ENCODE measurements at regions not wholly inside any gene's neighbourhood (a gene's known extent, or its start where the extent isn't known, plus 50 kb on each side); places are given as distances from the start of the nearest gene placed in this dataset.

DNA sequence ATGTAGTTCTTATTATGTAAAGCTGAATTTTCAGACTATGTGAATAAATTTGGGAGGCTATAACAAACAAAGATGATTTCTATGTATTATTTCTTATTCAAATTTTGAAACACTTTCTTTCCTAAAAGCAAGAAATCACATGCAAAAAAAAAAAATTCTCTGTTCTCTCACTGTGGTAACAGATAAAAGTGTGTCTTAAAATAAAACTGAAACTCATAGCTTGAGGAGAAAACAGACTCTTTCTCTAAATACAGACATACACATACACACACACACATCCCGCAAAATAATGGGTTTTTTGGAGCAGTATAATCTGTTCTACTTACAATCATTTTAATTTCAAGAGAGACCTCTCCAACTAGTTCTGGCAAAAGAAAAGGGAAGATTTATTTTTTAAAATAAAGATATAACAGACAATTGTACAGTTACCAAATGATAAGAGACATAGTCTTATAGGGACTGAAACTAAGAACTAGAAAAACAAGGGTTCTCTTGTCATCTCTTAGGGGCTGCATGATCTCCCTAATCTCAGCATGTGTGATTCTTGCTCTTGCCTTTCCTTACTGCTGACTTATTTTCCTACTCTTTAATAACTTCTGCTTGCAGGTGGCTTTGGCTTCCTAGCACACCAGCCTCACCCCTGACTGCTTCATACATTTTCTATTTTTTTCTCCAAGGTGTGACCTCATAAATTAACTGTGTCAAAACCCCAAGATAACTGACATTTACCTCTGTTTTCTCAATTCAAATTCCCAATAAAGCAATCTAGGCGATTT, 483.5 kb upstream of the POT1 start:
- H3K27me3 ChIP-seq, result no peaks in the 10 kb centered on the region
- H3K4me3 ChIP-seq, result no peak overlapping the region
- 58 to 73% (median 63%) methylated on average over 2 of the region's 2 CpGs for WGBS, 4 donors
- H3K36me3 ChIP-seq (replicated peaks in 1 of 2), result no peaks in the 10 kb centered on the region
- TF ChIP-seq POLR2A (IDR thresholded peaks at IDR 0.05), result no peak
- TF ChIP-seq, protein P1, sequence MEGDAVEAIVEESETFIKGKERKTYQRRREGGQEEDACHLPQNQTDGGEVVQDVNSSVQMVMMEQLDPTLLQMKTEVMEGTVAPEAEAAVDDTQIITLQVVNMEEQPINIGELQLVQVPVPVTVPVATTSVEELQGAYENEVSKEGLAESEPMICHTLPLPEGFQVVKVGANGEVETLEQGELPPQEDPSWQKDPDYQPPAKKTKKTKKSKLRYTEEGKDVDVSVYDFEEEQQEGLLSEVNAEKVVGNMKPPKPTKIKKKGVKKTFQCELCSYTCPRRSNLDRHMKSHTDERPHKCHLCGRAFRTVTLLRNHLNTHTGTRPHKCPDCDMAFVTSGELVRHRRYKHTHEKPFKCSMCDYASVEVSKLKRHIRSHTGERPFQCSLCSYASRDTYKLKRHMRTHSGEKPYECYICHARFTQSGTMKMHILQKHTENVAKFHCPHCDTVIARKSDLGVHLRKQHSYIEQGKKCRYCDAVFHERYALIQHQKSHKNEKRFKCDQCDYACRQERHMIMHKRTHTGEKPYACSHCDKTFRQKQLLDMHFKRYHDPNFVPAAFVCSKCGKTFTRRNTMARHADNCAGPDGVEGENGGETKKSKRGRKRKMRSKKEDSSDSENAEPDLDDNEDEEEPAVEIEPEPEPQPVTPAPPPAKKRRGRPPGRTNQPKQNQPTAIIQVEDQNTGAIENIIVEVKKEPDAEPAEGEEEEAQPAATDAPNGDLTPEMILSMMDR (IDR thresholded peaks at IDR 0.05), result no peak
- DNase-seq, result no peak
- no peak overlapping the region for H3K27ac ChIP-seq
- H3K4me1 ChIP-seq (replicated peaks in 1 of 2), result no peaks in the 10 kb centered on the region
- H3K9me3 ChIP-seq (replicated peaks in 1 of 3), result no peaks in the 10 kb centered on the region
- intact Hi-C loops (cut with DNase I), result no loop called here

DNA sequence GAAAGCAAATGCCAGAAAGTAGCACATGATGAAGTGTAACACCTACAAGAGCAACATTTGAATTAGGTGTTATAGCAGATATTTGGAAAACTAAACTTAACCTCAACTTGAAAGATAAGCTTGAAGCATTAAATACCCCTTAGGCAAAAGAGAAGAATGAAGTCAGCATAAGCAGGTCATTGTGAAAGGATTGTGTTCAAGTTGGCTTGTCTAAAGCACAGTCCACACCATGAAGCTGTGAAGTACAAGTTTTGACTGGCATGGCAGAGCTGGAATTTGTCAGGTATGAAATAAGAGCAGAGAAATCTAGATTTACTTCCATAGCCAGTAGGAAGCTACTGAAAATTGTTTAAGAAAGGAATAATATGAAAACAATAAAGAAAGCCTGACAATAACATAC, 480.3 kb upstream of the POT1 start:
- no peak overlapping the region for H3K27ac ChIP-seq
- intact Hi-C loops (cut with DNase I), result no loop called here
- H3K36me3 ChIP-seq (replicated peaks in 1 of 2), result no peaks in the 10 kb centered on the region
- no peak overlapping the region for H3K4me3 ChIP-seq
- no peak for TF ChIP-seq POLR2A (IDR thresholded peaks at IDR 0.05)
- TF ChIP-seq, protein P1 (IDR thresholded peaks at IDR 0.05), result no peak
- no peaks in the 10 kb centered on the region for H3K4me1 ChIP-seq (replicated peaks in 1 of 2)
- no peaks in the 10 kb centered on the region for H3K9me3 ChIP-seq (replicated peaks in 1 of 3)
- DNase-seq, result no peak
- no peaks in the 10 kb centered on the region for H3K27me3 ChIP-seq

DNA sequence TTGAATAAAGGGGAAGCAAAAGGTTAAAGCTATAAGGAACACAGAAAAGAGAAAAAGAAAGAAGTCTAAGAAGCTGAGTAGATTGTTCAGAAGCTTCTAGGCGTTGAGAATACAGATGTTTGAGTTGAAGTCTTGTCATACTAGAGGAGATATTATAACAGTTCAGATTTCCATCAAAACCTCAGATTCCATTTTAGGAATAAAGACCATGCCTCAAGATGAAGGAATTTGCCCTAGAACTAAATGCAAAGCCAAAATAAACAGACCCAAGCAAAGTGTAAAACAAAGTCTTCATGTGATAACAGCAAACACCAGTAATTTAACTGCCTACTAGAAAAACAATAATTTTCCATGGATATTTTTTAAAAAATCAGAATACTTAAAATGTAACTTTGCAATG, 476.5 kb upstream of the POT1 start:
- H3K27me3 ChIP-seq, result no peaks in the 10 kb centered on the region
- TF ChIP-seq POLR2A (IDR thresholded peaks at IDR 0.05), result no peak
- TF ChIP-seq, protein P1 (IDR thresholded peaks at IDR 0.05), result no peak
- 27 to 58% (median 35%) methylated on average over 1 of the region's 1 CpG for WGBS, 4 donors

DNA sequence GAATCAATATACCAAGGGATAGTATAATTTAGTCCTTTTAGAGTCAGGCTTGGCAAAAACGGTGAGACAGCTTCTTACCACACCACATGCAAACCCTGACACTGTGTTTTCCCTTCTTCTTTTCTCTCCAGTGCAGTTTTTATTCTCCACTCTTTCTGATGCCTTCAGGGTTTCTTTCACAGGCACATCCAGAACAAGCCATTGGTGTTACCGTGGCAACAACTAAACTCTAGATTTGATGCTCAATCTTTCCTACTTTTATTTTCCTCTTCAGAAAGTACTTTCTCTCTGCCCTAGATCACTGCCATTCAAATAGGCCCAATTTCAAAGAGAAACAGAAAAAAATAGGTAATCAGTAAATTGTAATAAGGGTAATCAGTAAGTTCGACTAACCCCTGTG, 469.8 kb upstream of the POT1 start:
- H3K27ac ChIP-seq, result no peak overlapping the region
- intact Hi-C loops (cut with DNase I), result no loop called here

More for the DNA sequence above, 476.5 kb upstream of the POT1 start:
- no peak overlapping the region for H3K4me3 ChIP-seq
- H3K36me3 ChIP-seq (replicated peaks in 1 of 2), result no peaks in the 10 kb centered on the region
- H3K27ac ChIP-seq, result no peak overlapping the region
- H3K9me3 ChIP-seq (replicated peaks in 1 of 3), result no peaks in the 10 kb centered on the region
- no peaks in the 10 kb centered on the region for H3K4me1 ChIP-seq (replicated peaks in 1 of 2)
- no peak for DNase-seq
- intact Hi-C loops (cut with DNase I), result no loop called here

More for the DNA sequence above, 469.8 kb upstream of the POT1 start:
- TF ChIP-seq, protein P1 (IDR thresholded peaks at IDR 0.05), result no peak
- no peak for TF ChIP-seq POLR2A (IDR thresholded peaks at IDR 0.05)
- H3K36me3 ChIP-seq (replicated peaks in 1 of 2), result no peaks in the 10 kb centered on the region
- no peaks in the 10 kb centered on the region for H3K4me1 ChIP-seq (replicated peaks in 1 of 2)
- no peaks in the 10 kb centered on the region for H3K27me3 ChIP-seq
- 76 to 85% (median 82%) methylated on average over 3 of the region's 3 CpGs for WGBS, 4 donors
- no peak overlapping the region for H3K4me3 ChIP-seq
- no peaks in the 10 kb centered on the region for H3K9me3 ChIP-seq (replicated peaks in 1 of 3)
- DNase-seq, result no peak

Data from adrenal gland (tissue), 9 donors.